Globus pallidus (tissue), 1 donor: ENCODE measurements at regions not wholly inside any gene's neighbourhood (a gene's known extent, or its start where the extent isn't known, plus 50 kb on each side); places are given as distances from the start of the nearest gene placed in this dataset.
"Not testable (repeated sequence)": the region's sequence is repeated elsewhere in the genome, so short reads cannot be mapped to it uniquely, and the experiment has no call there.

Experiments used
- DNase-seq: peaks from one replicate; pipeline ENCODE4 v3.0.0-alpha.2; 2015; ENCODE audit warnings: low spot score

GRCh38 chr9:102728946-102729345 is 266.2 kb upstream of the CYLC2 start:
- no peak for DNase-seq

- DNase-seq, result no peak
Observed at GRCh38 chr9:102714184-102714583, 280.9 kb upstream of the CYLC2 start.

GRCh38 chr9:102712910-102713309 is 282.2 kb upstream of the CYLC2 start:
- not testable (repeated sequence) for DNase-seq

- DNase-seq, result no peak
Observed at GRCh38 chr9:102700936-102701335, 294.2 kb upstream of the CYLC2 start.

- no peak for DNase-seq
Observed at GRCh38 chr9:102669220-102669619, 325.9 kb upstream of the CYLC2 start.

GRCh38 chr9:102652471-102652870 is 342.7 kb upstream of the CYLC2 start:
- no peak for DNase-seq

- no peak for DNase-seq
Observed at GRCh38 chr9:102650896-102651295, 344.2 kb upstream of the CYLC2 start.

- no peak for DNase-seq
Observed at GRCh38 chr9:102642651-102643050, 352.5 kb upstream of the CYLC2 start.

GRCh38 chr9:102631559-102631958 is 363.6 kb upstream of the CYLC2 start:
- no peak for DNase-seq

- DNase-seq, result no peak
Observed at GRCh38 chr9:102609461-102609860, 385.7 kb upstream of the CYLC2 start.

- DNase-seq, result not testable (repeated sequence)
Observed at GRCh38 chr9:102603198-102604195, 391.6 kb upstream of the CYLC2 start.

- no peak for DNase-seq
Observed at GRCh38 chr9:102594241-102594640, 400.9 kb upstream of the CYLC2 start.

- no peak for DNase-seq
Observed at GRCh38 chr9:102587281-102587680, 407.9 kb upstream of the CYLC2 start.

GRCh38 chr9:102569436-102569835 is 425.7 kb upstream of the CYLC2 start:
- no peak for DNase-seq

GRCh38 chr9:102551346-102551745 is 443.8 kb upstream of the CYLC2 start:
- DNase-seq, result no peak

GRCh38 chr9:102550886-102551285 is 444.2 kb upstream of the CYLC2 start:
- no peak for DNase-seq

- no peak for DNase-seq
Observed at GRCh38 chr9:102550266-102550665, 444.9 kb upstream of the CYLC2 start.

- DNase-seq, result no peak
Observed at GRCh38 chr9:102534031-102534430, 461.1 kb upstream of the CYLC2 start.

- DNase-seq, result no peak
Observed at GRCh38 chr9:102521097-102521755, 473.9 kb upstream of the CYLC2 start.

- no peak for DNase-seq
Observed at GRCh38 chr9:102519423-102519822, 475.7 kb upstream of the CYLC2 start.

GRCh38 chr9:102518324-102518723 is 476.8 kb upstream of the CYLC2 start:
- no peak for DNase-seq

- DNase-seq, result no peak
Observed at GRCh38 chr9:102514541-102514940, 480.6 kb upstream of the CYLC2 start.

GRCh38 chr9:102507044-102507687 is 488.0 kb upstream of the CYLC2 start:
- DNase-seq, result no peak
